ENCODE measurements at regions not wholly inside any gene's neighbourhood (a gene's known extent, or its start where the extent isn't known, plus 50 kb on each side); places are given as distances from the start of the nearest gene placed in this dataset.

GRCh38 chr11:115084231-115084630, 405.9 kb downstream of the NXPE2 start:
- DNase-seq, result no peak

GRCh38 chr11:115085461-115086210, 407.3 kb downstream of the NXPE2 start:
- DNase-seq, result no peak

GRCh38 chr11:115087791-115088190, 409.5 kb downstream of the NXPE2 start:
- no peak for DNase-seq

GRCh38 chr11:115092516-115092915, 411.7 kb downstream of the CADM1 start:
- no peak for DNase-seq

GRCh38 chr11:115097796-115098408, 406.3 kb downstream of the CADM1 start:
- DNase-seq, result no peak

- no peak for DNase-seq
These were observed 403.5 kb downstream of the CADM1 start for GRCh38 chr11:115100706-115101105.

- no peak for DNase-seq
These were observed 400.3 kb downstream of the CADM1 start for GRCh38 chr11:115103921-115104320.

GRCh38 chr11:115104851-115105453, 399.3 kb downstream of the CADM1 start:
- peak; percentile 18 for DNase-seq

GRCh38 chr11:115111066-115111465, 393.1 kb downstream of the CADM1 start:
- no peak for DNase-seq

GRCh38 chr11:115112754-115113153, 391.5 kb downstream of the CADM1 start:
- DNase-seq, result no peak

GRCh38 chr11:115117956-115118493, 386.2 kb downstream of the CADM1 start:
- DNase-seq, result no peak

GRCh38 chr11:115119146-115119545, 385.1 kb downstream of the CADM1 start:
- no peak for DNase-seq
